GM23338 (cell line): ENCODE measurements at regions not wholly inside any gene's neighbourhood (a gene's known extent, or its start where the extent isn't known, plus 50 kb on each side); places are given as distances from the start of the nearest gene placed in this dataset.

ENCODE experiments used
- ATAC-seq: fragments of 200-7000 bp; cut with Tn5 transposase; 3 replicates; pipeline ENCODE4 v1.9.1; 2020
- DNase-seq: peaks from one replicate; pipeline ENCODE4 v3.0.0-alpha.2; 2015; ENCODE audit warnings: low spot score
- H2AFZ ChIP-seq: fragments of 200-600 bp; sonication (generic); 2 replicates; pipeline ENCODE4 v1.8.0; 2016; ENCODE audit warnings: antibody characterized with exemption, mild to moderate bottlenecking, moderate library complexity
- H3F3A ChIP-seq: fragments of 200-600 bp; sonication (generic); replicated peaks from 2 replicates; pipeline ENCODE4 v1.8.0; 2017; ENCODE audit warnings: antibody characterized with exemption, mixed run types, low read depth
- H3K27ac ChIP-seq: fragments of 200-600 bp; sonication (generic); 2 replicates; pipeline ENCODE4 v1.6.1; 2016; ENCODE audit warnings: low read depth
- H3K27me3 ChIP-seq: fragments of 200-600 bp; sonication (generic); 2 replicates; pipeline ENCODE4 v1.8.0; 2016; ENCODE audit warnings: mild to moderate bottlenecking, mixed run types, moderate library complexity; ENCODE audit not compliant: insufficient read depth
- H3K36me3 ChIP-seq: fragments of 200-600 bp; sonication (generic); 2 replicates; pipeline ENCODE4 v1.8.0; 2016; ENCODE audit warnings: mild to moderate bottlenecking; ENCODE audit not compliant: insufficient read depth
- H3K4me1 ChIP-seq: fragments of 200-600 bp; sonication (generic); 2 replicates; pipeline ENCODE4 v1.8.0; 2016; ENCODE audit warnings: mild to moderate bottlenecking, moderate library complexity; ENCODE audit not compliant: insufficient read depth
- H3K4me2 ChIP-seq: fragments of 200-600 bp; sonication (generic); 2 replicates; pipeline ENCODE4 v1.7.1; 2017; ENCODE audit warnings: mixed run types
- H3K4me3 ChIP-seq: fragments of 200-600 bp; sonication (generic); 2 replicates; pipeline ENCODE4 v1.6.1; 2016; ENCODE audit warnings: mixed run types
- H3K79me2 ChIP-seq: fragments of 200-600 bp; sonication (generic); replicated peaks from 2 replicates; pipeline ENCODE4 v1.8.0; 2017; ENCODE audit warnings: mild to moderate bottlenecking; ENCODE audit not compliant: insufficient read depth
- H3K9me2 ChIP-seq: fragments of 200-600 bp; sonication (generic); 2 replicates; pipeline ENCODE4 v1.8.0; 2017; ENCODE audit not compliant: insufficient read depth
- H4K20me1 ChIP-seq: fragments of 200-600 bp; sonication (generic); replicated peaks from 2 replicates; pipeline ENCODE4 v1.8.0; 2017; ENCODE audit warnings: mild to moderate bottlenecking; ENCODE audit not compliant: insufficient read depth
- H3K27ac Mint-ChIP-seq: 2 replicates; pipeline ENCODE4 v1.8.0; 2020; ENCODE audit warnings: inconsistent platforms, mild to moderate bottlenecking, moderate library complexity, mixed read lengths
- H3K27me3 Mint-ChIP-seq: 3 replicates; pipeline ENCODE4 v1.8.0; 2022; ENCODE audit warnings: low read depth, mild to moderate bottlenecking, moderate library complexity, mixed read lengths, inconsistent platforms; ENCODE audit not compliant: insufficient read depth, poor library complexity
- H3K36me3 Mint-ChIP-seq: 3 replicates; pipeline ENCODE4 v1.8.0; 2021; ENCODE audit warnings: low read depth, mild to moderate bottlenecking, inconsistent platforms, moderate library complexity, mixed read lengths
- H3K4me1 Mint-ChIP-seq: 3 replicates; pipeline ENCODE4 v1.8.0; 2020; ENCODE audit warnings: mild to moderate bottlenecking, inconsistent platforms, mixed read lengths
- H3K4me3 Mint-ChIP-seq: 3 replicates; pipeline ENCODE4 v1.8.0; 2021; ENCODE audit warnings: moderate library complexity, mild to moderate bottlenecking, inconsistent platforms, mixed read lengths
- H3K9me3 Mint-ChIP-seq: 3 replicates; pipeline ENCODE4 v1.8.0; 2020; ENCODE audit warnings: moderate library complexity, mild to moderate bottlenecking, inconsistent platforms, mixed read lengths
- CREB1 ChIP-seq: fragments of 250-450 bp; sonication (Bioruptor Pico); IDR thresholded peaks from 2 replicates; pipeline ENCODE4 v1.5.0; 2020; ENCODE audit warnings: low read depth, mild to moderate bottlenecking, moderate library complexity
- CTCF ChIP-seq, 2 experiments: fragments of 200-600 bp in 1 of 2; sonication (generic) in 1 of 2; conservative IDR thresholded peaks; 2 replicates each; pipeline versions ENCODE4 v1.5.1 to v1.6.1; 2016 to 2017; ENCODE audit warnings: antibody characterized with exemption in 2 of 2, low read depth in 2 of 2, mild to moderate bottlenecking in 2 of 2, moderate library complexity in 1 of 2
- ETS1 ChIP-seq: IDR thresholded peaks from 2 replicates; pipeline ENCODE4 v1.6.1; 2016; ENCODE audit warnings: antibody characterized with exemption
- JUNB ChIP-seq: IDR thresholded peaks from one replicate; pipeline ENCODE4 v1.6.1; 2016; ENCODE audit warnings: antibody characterized with exemption; ENCODE audit not compliant: unreplicated experiment
- NANOG ChIP-seq: IDR thresholded peaks from 2 replicates; pipeline ENCODE4 v1.6.1; 2016; ENCODE audit warnings: antibody characterized with exemption, borderline replicate concordance
- REST ChIP-seq: IDR thresholded peaks from one replicate; pipeline ENCODE4 v1.6.1; 2018; ENCODE audit warnings: antibody characterized with exemption; ENCODE audit not compliant: unreplicated experiment
- ZNF114 ChIP-seq: fragments of 250-450 bp; sonication (Bioruptor Pico); IDR thresholded peaks from 2 replicates; pipeline ENCODE4 v1.5.0; 2020; ENCODE audit warnings: mild to moderate bottlenecking, moderate library complexity
- ZNF331 ChIP-seq: fragments of 250-450 bp; sonication (Bioruptor Pico); IDR thresholded peaks from 2 replicates; pipeline ENCODE4 v1.5.0; 2020; ENCODE audit warnings: low read depth, mild to moderate bottlenecking, moderate library complexity
- ZNF462 ChIP-seq: fragments of 250-450 bp; sonication (Bioruptor Pico); IDR thresholded peaks from 2 replicates; pipeline ENCODE4 v1.5.0; 2020; ENCODE audit warnings: mild to moderate bottlenecking, moderate library complexity

GRCh38 chr19:28700176-28700575 is 512.8 kb downstream of the UQCRFS1 start:
- Mint-ChIP-seq H3K27me3 (peaks cover 1% of the 10 kb centered on the region), H3K36me3 (peaks cover 3% of the 10 kb centered on the region; the same call in 1 of the 3 replicates), H3K4me3 (no peak overlapping the region), H3K4me1 (no peaks in the 10 kb centered on the region; the same call in 2 of the 3 replicates), H3K9me3 (no peaks in the 10 kb centered on the region), H3K27ac (no peak overlapping the region)
- no peaks in the 10 kb centered on the region for H3K27me3 ChIP-seq
- H3K4me3 ChIP-seq = no peak overlapping the region
- no peaks in the 10 kb centered on the region for H3K36me3 ChIP-seq
- no peaks in the 10 kb centered on the region for H3F3A ChIP-seq
- H3K4me2 ChIP-seq = no peak overlapping the region
- H3K4me1 ChIP-seq = no peaks in the 10 kb centered on the region
- no peaks in the 10 kb centered on the region for H3K9me2 ChIP-seq
- no peak overlapping the region for H3K27ac ChIP-seq
- no peak overlapping the region for H2AFZ ChIP-seq
- TF ChIP-seq ZNF462 = no peak
- no peak for TF ChIP-seq CREB1 (CRISPR knock-in tag)
- TF ChIP-seq ZNF114 = no peak
- TF ChIP-seq NANOG = no peak
- TF ChIP-seq CTCF (conservative IDR thresholded peaks at IDR 0.05; ENCODE audit: low read depth in 2 of 2) = no peak
- TF ChIP-seq REST = no peak
- no peak for TF ChIP-seq JUNB
- TF ChIP-seq ETS1 = no peak
- TF ChIP-seq ZNF331 (CRISPR knock-in tag) = no peak
- ATAC-seq (no peak), DNase-seq (no peak)
- no peaks in the 10 kb centered on the region for H3K79me2 ChIP-seq
- no peaks in the 10 kb centered on the region for H4K20me1 ChIP-seq
